T47D (cell line): ENCODE measurements at regions not wholly inside any gene's neighbourhood (a gene's known extent, or its start where the extent isn't known, plus 50 kb on each side); places are given as distances from the start of the nearest gene placed in this dataset.

Source experiments
- DNase-seq, 2 experiments: peaks; one replicate each; pipeline versions ENCODE4 v3.0.0 to v3.0.0-alpha.2; 2011 to 2012; ENCODE audit warnings: low read depth in 1 of 2, low spot score in 1 of 2
- JUND ChIP-seq: IDR thresholded peaks from 2 replicates; pipeline ENCODE4 v1.6.1; 2012; ENCODE audit warnings: low read depth
- in situ Hi-C: cut with HindIII; loops from 2 replicates; pipeline ENCODE4 v1.10.0; 2016; ENCODE audit warnings: low sequenced_read_pairs, low pct_unique_long_range_greater_than_20kb

DNA sequence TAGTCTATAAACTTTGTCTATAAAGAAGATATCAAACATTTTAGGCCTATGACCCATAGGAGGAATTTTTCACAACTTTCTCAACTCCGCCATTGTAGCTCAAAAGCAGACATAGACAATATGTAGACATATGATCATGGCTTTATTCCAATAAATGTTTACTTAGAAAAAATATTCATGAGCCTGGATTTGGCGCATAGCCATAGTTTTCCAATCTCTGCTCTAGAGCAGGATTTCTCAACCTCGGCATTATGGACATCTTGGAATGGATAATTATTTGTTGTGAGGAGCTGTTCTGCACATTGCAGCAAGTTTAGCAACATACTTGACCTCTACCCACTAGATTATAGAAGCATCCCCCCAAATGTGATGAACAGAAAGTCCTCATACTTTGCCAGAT is 532.6 kb downstream of the ANKRD7 start:
- TF ChIP-seq JUND: no peak
- in situ Hi-C loops: no loop called here

DNA sequence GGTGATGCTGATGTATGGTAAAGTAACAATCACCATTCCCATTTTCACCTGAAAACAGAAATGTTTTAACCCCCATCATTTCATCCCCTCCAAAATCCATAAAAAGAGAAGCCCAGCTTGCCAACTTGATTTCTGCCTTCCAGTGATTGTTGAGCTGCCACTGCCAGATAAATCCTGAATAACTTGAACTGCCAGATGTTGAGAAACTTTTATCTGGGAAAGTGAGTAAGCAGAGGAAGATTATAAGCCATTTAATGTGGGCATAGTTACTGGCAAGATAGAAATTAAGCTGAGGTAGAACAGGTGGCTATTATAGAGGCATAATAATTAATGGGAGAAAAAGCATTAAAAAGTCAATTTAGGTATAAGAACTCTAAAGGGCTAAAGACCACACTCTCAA is 534.1 kb downstream of the ANKRD7 start:
- no peak for TF ChIP-seq JUND
- in situ Hi-C loops: no loop called here
- DNase-seq: no peak

More for the DNA sequence above, 532.6 kb downstream of the ANKRD7 start:
- no peak for DNase-seq

DNA sequence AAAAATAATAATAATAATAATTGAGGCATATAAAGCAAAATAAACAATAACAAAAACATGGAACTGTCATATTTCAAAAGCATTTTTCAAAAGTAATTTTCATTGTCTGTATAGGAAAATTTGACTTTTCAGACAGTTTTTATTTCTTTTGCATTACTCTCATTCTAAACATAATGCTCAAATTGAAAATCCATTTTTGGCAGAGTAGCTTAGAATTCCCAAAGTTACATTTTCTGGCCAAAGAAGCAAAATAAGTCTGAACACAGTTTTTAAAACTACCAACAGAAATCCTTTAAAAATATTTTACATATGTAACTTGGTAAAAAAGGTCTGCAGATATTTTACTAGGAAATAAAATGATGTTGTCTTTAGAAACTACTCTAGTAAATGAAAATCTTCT is 535.4 kb downstream of the ANKRD7 start:
- no peak for TF ChIP-seq JUND
- no peak for DNase-seq
- in situ Hi-C loops: no loop called here

DNA sequence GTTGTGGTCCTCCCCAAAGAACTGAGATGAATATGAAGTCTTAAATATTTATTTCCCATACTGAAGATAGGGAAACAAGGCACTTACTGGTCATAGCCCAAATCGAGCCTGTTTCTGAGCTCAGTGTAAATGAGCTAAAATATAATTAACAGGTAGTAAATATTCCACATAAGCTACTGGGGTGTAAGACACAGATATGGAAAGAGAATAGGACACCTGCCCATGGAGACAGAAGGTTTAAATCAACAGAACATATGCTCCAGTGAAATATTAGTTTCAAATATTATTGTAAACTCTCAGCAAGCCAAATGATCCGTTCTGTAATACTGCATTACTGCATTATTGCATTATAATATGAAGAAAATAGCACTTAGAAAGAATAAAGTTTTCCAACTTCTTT is 537.9 kb downstream of the ANKRD7 start:
- DNase-seq: no peak
- no peak for TF ChIP-seq JUND
- in situ Hi-C loops: no loop called here

DNA sequence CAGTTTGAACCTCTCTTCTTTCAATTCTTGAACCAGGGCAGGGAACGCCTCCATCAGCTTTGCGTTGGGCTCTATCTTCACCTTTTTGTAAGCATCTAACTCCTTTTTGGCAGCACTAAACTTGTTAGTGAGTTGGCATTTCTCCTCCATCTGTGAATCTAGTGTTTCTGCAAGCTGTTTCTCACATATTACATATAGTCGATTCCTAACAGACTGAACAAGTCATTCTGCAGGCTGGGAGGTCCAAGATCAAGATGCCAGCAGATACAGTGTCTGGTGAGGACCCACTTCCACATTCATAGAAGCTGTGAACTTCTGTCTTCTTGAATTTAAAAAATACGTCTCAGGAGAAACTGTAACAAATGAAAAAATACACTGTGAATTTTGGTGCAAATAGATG is 539.7 kb downstream of the ANKRD7 start:
- no peak for TF ChIP-seq JUND
- in situ Hi-C loops: no loop called here
- no peak for DNase-seq

DNA sequence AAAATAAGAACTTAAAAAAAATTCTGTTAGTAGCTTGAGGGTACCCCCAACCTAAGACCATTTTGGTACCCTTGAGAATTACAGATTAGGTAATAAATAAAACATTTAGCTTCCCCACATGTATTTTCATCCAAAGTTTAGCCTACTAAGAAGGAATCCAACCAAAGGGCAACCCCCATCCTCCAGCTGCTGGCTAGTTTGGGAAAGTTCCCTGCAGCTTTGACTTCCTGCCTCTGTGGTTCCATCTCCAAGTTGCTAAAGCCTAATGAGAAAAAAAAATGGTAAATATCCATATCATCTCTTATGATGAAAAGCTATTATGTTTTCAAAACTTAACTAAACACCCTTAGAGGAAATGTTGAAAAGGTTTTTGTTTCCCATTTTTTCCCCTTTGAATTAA is 547.2 kb downstream of the ANKRD7 start:
- no peak for TF ChIP-seq JUND
- in situ Hi-C loops: no loop called here
- DNase-seq: no peak

DNA sequence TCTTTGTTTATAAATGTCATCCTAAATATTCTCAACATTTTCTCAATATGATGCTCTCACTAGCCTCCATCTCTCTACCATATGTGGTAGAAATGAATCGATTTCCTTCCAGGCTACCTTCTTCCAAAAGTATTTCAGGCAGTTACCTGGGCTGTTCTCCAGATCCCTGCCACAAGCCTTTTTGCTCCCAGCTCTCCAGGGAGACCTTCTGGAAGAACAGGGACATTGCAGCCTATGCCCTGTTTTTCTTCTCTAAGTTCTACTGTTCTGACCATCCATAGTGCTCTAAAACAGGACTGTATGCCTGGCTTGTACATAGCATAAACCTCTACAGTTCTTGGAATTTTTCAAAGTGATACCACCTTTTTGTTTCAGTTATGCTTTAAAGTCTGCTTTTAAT is 552.8 kb downstream of the ANKRD7 start:
- in situ Hi-C loops: no loop called here
- no peak for DNase-seq
- TF ChIP-seq JUND: no peak

DNA sequence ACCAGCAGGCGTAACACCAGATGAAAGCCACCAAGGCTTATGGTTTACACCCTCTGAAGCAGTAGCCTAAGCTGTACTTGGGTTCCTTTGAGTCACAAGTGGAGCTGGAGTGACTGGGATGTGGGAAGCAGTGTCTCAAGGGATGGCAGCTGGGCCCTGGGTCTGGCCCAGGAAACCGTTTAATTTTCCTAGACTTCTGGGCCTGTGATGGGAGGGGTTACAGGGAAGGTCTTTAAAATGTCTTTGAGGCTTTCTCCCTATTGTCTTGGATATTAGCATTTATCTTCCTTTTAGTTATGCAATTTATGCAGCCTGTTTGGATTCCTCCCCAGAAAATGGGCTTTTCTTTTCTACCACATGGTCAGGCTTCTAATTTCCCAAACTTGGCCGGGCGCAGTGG is 568.2 kb downstream of the ANKRD7 start:
- no peak for TF ChIP-seq JUND
- DNase-seq: no peak
- in situ Hi-C loops: no loop called here

DNA sequence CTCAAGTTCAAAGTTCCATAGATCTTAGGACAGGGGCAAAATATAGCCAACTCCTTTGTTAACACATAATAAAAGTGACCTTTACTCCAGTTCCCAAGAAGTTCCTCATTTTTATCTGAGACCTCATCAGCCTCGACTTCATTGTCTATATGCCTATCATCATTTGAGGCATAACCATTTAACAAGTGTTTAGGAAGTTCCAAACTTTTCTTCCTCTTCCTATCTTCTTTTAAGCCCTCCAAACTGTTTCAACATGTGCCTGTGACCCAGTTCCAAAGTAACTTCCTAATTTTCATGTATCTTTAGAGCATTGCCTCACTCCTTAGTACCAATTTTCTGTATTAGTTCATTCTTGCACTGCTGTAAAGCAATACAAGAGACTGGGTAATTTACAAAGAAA is 569.1 kb downstream of the ANKRD7 start:
- in situ Hi-C loops: no loop called here
- no peak for DNase-seq
- no peak for TF ChIP-seq JUND

DNA sequence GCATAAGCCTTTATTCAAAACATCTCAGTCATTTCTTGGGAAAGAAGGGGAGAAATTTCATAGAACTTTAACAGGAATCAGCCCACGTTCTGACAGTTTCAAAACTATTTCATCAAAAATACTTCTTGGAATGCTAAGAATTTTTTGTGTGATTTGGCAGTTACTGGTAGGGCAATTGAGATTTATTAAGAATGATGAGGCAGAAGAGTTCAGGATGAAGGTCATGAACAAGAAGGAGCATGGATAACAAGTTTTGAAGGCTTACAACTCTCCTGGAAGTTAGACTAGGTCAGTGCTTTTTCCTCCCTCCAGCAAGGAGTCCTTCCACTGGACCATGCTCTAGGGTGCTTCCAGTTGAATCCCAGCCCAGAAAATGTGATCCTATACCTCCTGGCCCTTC is 569.9 kb downstream of the ANKRD7 start:
- in situ Hi-C loops: no loop called here
- no peak for TF ChIP-seq JUND
- DNase-seq: no peak

DNA sequence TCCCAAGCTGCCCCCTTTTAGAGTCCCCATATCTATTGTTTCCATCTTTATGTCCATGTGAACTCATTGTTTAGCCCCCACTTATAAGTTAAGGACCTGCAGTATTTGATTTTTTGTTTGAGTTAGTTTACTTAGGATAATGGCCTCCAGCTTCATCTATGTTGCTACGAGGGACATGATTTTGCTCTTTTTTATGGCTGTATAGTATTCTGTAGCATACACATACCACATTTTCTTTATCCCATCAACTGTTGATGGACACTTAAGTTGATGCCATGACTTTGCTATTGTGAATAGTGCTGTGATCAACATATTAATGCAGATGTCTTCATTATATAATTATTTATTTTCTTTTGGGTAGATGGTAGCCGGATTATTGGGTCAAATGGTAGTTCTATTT is 576.9 kb downstream of the ANKRD7 start:
- no peak for DNase-seq
- in situ Hi-C loops: no loop called here
- TF ChIP-seq JUND: no peak

DNA sequence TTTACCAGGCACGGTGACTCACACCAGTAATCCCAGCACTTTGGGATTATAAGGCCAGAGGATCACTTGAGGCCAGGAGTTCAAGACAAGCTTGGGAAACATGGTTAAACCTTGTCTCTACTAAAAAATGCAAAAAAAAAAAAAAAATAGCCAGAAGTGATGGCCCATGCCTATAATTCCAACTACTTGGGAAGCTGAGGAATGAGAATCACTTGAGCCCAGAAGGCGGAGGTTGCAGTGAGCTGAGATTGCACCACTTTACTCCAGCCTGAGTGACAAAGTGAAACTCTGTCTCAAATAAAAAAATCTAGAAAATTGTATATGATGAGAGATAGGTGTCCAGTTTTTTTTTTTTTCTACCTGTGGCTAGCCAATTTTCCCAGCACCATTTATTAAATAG is 578.2 kb downstream of the ANKRD7 start:
- no peak for DNase-seq
- in situ Hi-C loops: no loop called here
- no peak for TF ChIP-seq JUND

DNA sequence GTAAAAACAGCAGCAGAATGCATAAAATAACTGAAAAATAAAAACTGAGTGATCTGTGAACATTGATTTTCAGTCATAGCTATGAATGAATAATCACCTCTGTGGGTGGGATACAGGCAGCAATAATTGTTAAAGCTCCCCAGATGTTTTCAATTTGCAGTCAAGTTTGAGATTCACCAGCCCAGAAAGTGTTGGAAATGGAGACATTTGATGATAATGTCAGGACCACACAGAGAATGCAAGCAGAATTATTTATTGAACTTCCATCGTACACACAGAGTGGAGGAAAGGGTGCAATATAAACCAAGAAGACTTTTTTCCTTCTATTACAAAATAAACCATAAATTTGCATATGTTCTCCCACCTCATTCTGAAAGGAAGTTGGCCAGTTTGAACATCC is 601.7 kb downstream of the ANKRD7 start:
- no peak for TF ChIP-seq JUND
- no peak for DNase-seq
- in situ Hi-C loops: no loop called here

DNA sequence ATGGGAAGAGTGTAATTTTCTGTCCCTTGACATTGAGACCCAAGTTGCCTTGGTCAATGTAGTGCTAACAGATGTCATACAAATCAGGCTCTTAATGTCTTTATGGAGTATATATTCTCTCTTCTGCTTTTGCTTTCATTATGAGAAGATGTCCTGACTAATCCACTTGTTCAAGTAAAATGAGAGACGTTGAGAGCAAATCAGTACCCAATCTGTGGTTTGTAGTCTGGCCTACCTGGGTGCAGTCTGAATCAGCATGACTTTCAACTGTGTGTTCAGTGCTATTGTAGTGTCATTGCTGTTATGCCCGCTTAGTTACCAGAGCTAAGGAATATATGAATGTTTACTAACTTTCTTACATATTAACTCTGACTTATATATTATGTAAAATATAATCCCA is 612.4 kb downstream of the ANKRD7 start:
- in situ Hi-C loops: no loop called here
- DNase-seq: no peak
- TF ChIP-seq JUND: no peak

DNA sequence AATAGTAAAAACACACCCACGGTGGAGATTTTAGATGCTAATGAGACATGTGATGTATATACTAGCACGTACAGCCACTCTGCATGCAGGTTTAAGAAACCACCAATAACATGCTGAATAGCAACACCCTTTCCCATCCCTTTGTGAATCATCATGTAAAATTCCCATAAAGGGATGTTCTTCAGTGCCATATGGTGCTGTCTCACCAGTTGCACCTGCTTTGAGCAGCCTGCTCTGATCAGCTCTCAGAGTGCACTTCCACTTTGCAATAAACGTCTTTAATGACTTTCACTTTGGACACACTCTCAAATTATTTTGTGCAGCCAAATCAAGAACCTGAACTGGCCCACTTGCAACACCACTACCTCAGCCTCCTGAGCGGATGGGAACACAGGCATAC is 615.0 kb downstream of the ANKRD7 start:
- TF ChIP-seq JUND: no peak
- DNase-seq: no peak
- in situ Hi-C loops: no loop called here
